HL-60 (cell line): ENCODE measurements at regions not wholly inside any gene's neighbourhood (a gene's known extent, or its start where the extent isn't known, plus 50 kb on each side); places are given as distances from the start of the nearest gene placed in this dataset.

Experiments used
- DNase-seq, 2 experiments: peaks; one replicate each; pipeline ENCODE4 v3.0.0-alpha.2; 2010 to 2020; ENCODE audit warnings: low read depth in 1 of 2, low spot score in 1 of 2
- H3K27ac ChIP-seq: fragments of 250-450 bp; sonication (Bioruptor Pico); replicated peaks from 2 replicates; pipeline ENCODE4 v1.5.1; 2020; ENCODE audit warnings: mild to moderate bottlenecking, moderate library complexity
- H3K27me3 ChIP-seq: fragments of 250-450 bp; sonication (Bioruptor Pico); 2 replicates; pipeline ENCODE4 v1.5.1; 2021; ENCODE audit warnings: mild to moderate bottlenecking, moderate library complexity; ENCODE audit not compliant: insufficient read depth, poor library complexity, severe bottlenecking
- H3K4me3 ChIP-seq: replicated peaks from 2 replicates; pipeline ENCODE4 v1.5.1; 2011; ENCODE audit warnings: mild to moderate bottlenecking, control low read depth, low read length; ENCODE audit not compliant: insufficient read depth
- GABPA ChIP-seq: IDR thresholded peaks from 2 replicates; pipeline ENCODE4 v1.6.1; 2012; ENCODE audit warnings: low read depth
- POLR2AphosphoS5 ChIP-seq: IDR thresholded peaks from 2 replicates; pipeline ENCODE4 v1.6.1; 2012; ENCODE audit warnings: low read depth
- SPI1 ChIP-seq: IDR thresholded peaks from 2 replicates; pipeline ENCODE4 v1.6.1; 2012; ENCODE audit warnings: low read depth, mild to moderate bottlenecking, borderline replicate concordance
- TF ChIP-seq, protein P1 (sequence below): IDR thresholded peaks from 2 replicates; pipeline ENCODE4 v1.6.1; 2012; ENCODE audit warnings: low read depth; ENCODE audit not compliant: insufficient replicate concordance
- TF ChIP-seq, protein P2 (sequence below): IDR thresholded peaks from one replicate; pipeline ENCODE4 v1.5.1; 2011; ENCODE audit warnings: low read length, control low read depth, inconsistent platforms; ENCODE audit not compliant: insufficient read depth

DNA sequence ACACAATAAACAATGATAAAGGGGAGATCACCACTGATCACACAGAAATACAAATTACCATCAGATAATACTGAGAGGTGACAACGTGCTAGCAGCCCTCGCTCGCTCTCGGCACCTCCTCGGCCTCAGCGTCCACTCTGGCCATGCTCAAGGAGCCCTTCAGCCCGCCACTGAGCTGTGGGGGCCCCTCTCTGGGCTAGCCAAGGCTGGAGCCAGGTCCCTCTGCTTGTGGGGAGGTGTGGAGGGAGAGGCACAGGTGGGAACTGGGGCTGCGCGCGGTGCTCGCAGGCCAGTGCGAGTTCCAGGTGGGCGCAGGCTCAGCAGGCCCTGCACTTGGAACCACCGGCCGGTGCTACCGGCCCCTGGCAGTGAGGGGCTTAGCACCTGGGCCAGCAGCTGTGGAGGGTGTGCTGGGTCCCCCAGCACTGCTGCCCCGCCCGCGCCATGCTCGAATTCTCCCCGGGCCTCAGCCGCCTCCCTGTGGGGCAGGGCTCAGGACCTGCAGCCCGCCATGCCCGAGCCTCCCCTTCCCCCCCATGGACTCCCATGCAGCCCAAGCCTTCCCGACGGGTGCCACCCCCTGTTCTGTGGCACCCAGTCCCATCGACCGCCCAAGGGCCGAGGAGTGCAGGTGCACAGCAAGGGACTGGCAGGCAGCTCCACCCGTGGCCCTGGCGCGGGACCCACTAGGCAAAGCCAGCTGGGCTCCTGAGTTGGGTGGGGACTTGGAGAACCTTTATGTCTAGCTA, 340.0 kb upstream of the GULP1 start:
- H3K4me3 ChIP-seq = no peak overlapping the region
- H3K27me3 ChIP-seq = no peaks in the 10 kb centered on the region
- TF ChIP-seq, protein P1, sequence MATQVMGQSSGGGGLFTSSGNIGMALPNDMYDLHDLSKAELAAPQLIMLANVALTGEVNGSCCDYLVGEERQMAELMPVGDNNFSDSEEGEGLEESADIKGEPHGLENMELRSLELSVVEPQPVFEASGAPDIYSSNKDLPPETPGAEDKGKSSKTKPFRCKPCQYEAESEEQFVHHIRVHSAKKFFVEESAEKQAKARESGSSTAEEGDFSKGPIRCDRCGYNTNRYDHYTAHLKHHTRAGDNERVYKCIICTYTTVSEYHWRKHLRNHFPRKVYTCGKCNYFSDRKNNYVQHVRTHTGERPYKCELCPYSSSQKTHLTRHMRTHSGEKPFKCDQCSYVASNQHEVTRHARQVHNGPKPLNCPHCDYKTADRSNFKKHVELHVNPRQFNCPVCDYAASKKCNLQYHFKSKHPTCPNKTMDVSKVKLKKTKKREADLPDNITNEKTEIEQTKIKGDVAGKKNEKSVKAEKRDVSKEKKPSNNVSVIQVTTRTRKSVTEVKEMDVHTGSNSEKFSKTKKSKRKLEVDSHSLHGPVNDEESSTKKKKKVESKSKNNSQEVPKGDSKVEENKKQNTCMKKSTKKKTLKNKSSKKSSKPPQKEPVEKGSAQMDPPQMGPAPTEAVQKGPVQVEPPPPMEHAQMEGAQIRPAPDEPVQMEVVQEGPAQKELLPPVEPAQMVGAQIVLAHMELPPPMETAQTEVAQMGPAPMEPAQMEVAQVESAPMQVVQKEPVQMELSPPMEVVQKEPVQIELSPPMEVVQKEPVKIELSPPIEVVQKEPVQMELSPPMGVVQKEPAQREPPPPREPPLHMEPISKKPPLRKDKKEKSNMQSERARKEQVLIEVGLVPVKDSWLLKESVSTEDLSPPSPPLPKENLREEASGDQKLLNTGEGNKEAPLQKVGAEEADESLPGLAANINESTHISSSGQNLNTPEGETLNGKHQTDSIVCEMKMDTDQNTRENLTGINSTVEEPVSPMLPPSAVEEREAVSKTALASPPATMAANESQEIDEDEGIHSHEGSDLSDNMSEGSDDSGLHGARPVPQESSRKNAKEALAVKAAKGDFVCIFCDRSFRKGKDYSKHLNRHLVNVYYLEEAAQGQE = no peak
- TF ChIP-seq POLR2AphosphoS5 (no peak), GABPA (no peak), SPI1 (no peak)
- TF ChIP-seq, protein P2, sequence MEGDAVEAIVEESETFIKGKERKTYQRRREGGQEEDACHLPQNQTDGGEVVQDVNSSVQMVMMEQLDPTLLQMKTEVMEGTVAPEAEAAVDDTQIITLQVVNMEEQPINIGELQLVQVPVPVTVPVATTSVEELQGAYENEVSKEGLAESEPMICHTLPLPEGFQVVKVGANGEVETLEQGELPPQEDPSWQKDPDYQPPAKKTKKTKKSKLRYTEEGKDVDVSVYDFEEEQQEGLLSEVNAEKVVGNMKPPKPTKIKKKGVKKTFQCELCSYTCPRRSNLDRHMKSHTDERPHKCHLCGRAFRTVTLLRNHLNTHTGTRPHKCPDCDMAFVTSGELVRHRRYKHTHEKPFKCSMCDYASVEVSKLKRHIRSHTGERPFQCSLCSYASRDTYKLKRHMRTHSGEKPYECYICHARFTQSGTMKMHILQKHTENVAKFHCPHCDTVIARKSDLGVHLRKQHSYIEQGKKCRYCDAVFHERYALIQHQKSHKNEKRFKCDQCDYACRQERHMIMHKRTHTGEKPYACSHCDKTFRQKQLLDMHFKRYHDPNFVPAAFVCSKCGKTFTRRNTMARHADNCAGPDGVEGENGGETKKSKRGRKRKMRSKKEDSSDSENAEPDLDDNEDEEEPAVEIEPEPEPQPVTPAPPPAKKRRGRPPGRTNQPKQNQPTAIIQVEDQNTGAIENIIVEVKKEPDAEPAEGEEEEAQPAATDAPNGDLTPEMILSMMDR = no peak
- no peak for DNase-seq
- H3K27ac ChIP-seq = no peak overlapping the region

DNA sequence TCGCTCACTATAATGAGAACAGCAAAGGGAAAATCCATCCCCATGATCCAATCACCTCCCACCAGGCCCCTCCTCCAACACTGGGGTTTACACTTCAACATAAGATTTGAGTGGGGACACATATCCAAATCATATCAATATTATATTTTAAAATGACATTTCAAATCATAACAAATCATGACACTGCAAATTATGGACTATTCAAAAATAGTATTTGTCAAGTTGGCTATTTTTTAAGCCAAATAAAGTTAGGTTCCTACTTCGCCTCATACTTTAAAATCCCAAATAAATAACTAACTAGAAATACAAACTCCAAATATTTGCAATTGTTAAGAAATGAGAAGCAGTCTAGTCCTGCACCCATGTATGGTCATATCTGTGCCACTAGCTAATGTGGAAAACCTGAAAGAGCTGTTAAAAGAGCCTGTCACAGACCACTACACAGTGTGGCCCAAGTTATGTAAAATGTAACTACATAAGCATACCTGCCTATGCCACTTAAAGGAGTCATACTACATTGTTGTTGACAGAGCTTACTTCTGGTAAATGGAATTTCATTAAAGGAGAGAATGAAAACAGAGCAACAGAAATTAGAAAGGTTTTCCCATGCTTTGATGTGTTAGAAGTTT, 334.7 kb upstream of the GULP1 start:
- Histone ChIP-seq H3K27me3 (no peaks in the 10 kb centered on the region), H3K4me3 (no peak overlapping the region), H3K27ac (no peak overlapping the region)
- TF ChIP-seq SPI1 = no peak
- no peak for TF ChIP-seq GABPA
- TF ChIP-seq, protein P1 = no peak
- TF ChIP-seq, protein P2 = no peak
- no peak for TF ChIP-seq POLR2AphosphoS5
- no peak for DNase-seq

DNA sequence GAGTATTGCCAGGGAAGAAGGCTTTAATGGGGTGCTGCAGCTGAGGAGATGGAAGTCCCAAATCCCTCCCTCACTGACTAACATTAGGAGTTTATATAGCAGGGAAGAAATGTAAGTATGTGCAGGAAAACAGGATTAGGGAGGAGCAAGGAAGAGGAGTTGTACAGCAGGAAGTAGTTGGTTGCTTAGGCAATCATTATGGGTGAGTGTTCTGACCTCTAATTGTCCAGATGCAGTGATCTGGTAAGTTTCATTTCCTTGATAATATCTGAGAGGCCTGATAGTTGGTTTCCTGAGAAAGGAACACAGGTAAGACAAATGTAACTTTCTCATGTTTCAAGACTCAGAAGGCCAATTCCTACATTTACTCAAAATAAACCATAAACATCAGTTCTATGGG, 331.9 kb upstream of the GULP1 start:
- DNase-seq = no peak
- TF ChIP-seq, protein P1 = no peak
- TF ChIP-seq SPI1 (no peak), POLR2AphosphoS5 (no peak), GABPA (no peak)
- TF ChIP-seq, protein P2 = no peak

More for the DNA sequence above, 331.9 kb upstream of the GULP1 start:
- H3K27ac ChIP-seq = no peak overlapping the region
- no peak overlapping the region for H3K4me3 ChIP-seq
- H3K27me3 ChIP-seq = no peaks in the 10 kb centered on the region
